DND-41 (cell line): ENCODE measurements at regions not wholly inside any gene's neighbourhood (a gene's known extent, or its start where the extent isn't known, plus 50 kb on each side); places are given as distances from the start of the nearest gene placed in this dataset.

ENCODE experiments used
- ATAC-seq: fragments of 200-7000 bp; cut with Tn5 transposase; 3 replicates; pipeline ENCODE4 v1.9.1; 2021; ENCODE audit warnings: low read depth; ENCODE audit not compliant: insufficient read depth
- DNase-seq: peaks from one replicate; pipeline ENCODE4 v3.0.0-alpha.2; 2020
- H2AFZ ChIP-seq: 2 replicates; pipeline ENCODE4 v1.6.0; 2012; ENCODE audit warnings: low read depth, low read length
- H3K27ac ChIP-seq: 2 replicates; pipeline ENCODE4 v1.5.1; 2012; ENCODE audit warnings: low read length, inconsistent platforms
- H3K27me3 ChIP-seq: fragments of 200-600 bp; sonication (generic); 2 replicates; pipeline ENCODE4 v1.6.0; 2012; ENCODE audit warnings: low read length, mild to moderate bottlenecking, inconsistent platforms; ENCODE audit not compliant: insufficient read depth, poor library complexity
- H3K36me3 ChIP-seq: 2 replicates; pipeline ENCODE4 v1.5.1; 2012; ENCODE audit warnings: low read length, inconsistent platforms; ENCODE audit not compliant: insufficient read depth
- H3K4me1 ChIP-seq: 2 replicates; pipeline ENCODE4 v1.5.1; 2012; ENCODE audit warnings: mild to moderate bottlenecking, low read length; ENCODE audit not compliant: insufficient read depth
- H3K4me2 ChIP-seq: 2 replicates; pipeline ENCODE4 v1.6.0; 2012; ENCODE audit warnings: mild to moderate bottlenecking, moderate library complexity, low read length, inconsistent platforms; ENCODE audit not compliant: insufficient read depth
- H3K4me3 ChIP-seq, 2 experiments: fragments of 200-600 bp in 1 of 2; shearing (Covaris generic) in 1 of 2; 2 replicates each; pipeline ENCODE4 v1.5.1; 2012 to 2016; ENCODE audit warnings: inconsistent platforms in 2 of 2, low read length in 2 of 2, mild to moderate bottlenecking in 2 of 2, low read depth in 1 of 2, moderate library complexity in 1 of 2
- H3K79me2 ChIP-seq: 2 replicates; pipeline ENCODE4 v1.6.0; 2012; ENCODE audit warnings: low read length, inconsistent platforms; ENCODE audit not compliant: insufficient read depth
- H3K9ac ChIP-seq: 2 replicates; pipeline ENCODE4 v1.6.0; 2012; ENCODE audit warnings: low read depth, mild to moderate bottlenecking, inconsistent platforms, low read length, moderate library complexity
- H3K9me3 ChIP-seq: 2 replicates; pipeline ENCODE4 v1.5.1; 2012; ENCODE audit warnings: low read length, moderate library complexity, mild to moderate bottlenecking, inconsistent platforms; ENCODE audit not compliant: insufficient read depth, severe bottlenecking
- H4K20me1 ChIP-seq: 2 replicates; pipeline ENCODE4 v1.6.0; 2012; ENCODE audit warnings: low read length; ENCODE audit not compliant: insufficient read depth
- EZH2 ChIP-seq: IDR thresholded peaks from 3 replicates; pipeline ENCODE4 v1.6.1; 2012; ENCODE audit warnings: borderline replicate concordance, low read depth, mild to moderate bottlenecking, moderate library complexity, low read length, inconsistent platforms; ENCODE audit not compliant: severe bottlenecking
- TF ChIP-seq, protein P1 (sequence below): IDR thresholded peaks from 2 replicates; pipeline ENCODE4 v1.5.1; 2012; ENCODE audit warnings: borderline replicate concordance, low read length, moderate library complexity, mild to moderate bottlenecking; ENCODE audit not compliant: poor library complexity, severe bottlenecking; ENCODE audit errors: extremely low read depth

GRCh38 chr4:32488690-32489089 lies 1768.5 kb downstream of the PCDH7 start:
- TF ChIP-seq, protein P1, sequence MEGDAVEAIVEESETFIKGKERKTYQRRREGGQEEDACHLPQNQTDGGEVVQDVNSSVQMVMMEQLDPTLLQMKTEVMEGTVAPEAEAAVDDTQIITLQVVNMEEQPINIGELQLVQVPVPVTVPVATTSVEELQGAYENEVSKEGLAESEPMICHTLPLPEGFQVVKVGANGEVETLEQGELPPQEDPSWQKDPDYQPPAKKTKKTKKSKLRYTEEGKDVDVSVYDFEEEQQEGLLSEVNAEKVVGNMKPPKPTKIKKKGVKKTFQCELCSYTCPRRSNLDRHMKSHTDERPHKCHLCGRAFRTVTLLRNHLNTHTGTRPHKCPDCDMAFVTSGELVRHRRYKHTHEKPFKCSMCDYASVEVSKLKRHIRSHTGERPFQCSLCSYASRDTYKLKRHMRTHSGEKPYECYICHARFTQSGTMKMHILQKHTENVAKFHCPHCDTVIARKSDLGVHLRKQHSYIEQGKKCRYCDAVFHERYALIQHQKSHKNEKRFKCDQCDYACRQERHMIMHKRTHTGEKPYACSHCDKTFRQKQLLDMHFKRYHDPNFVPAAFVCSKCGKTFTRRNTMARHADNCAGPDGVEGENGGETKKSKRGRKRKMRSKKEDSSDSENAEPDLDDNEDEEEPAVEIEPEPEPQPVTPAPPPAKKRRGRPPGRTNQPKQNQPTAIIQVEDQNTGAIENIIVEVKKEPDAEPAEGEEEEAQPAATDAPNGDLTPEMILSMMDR = no peak
- TF ChIP-seq EZH2 = no peak
- no peak for DNase-seq
- Histone ChIP-seq H3K4me1 (no peaks in the 10 kb centered on the region), H3K27me3 (no peaks in the 10 kb centered on the region), H3K27ac (no peak overlapping the region), H3K36me3 (no peaks in the 10 kb centered on the region), H3K9me3 (no peaks in the 10 kb centered on the region), H3K9ac (no peak overlapping the region), H2AFZ (no peak overlapping the region), H3K4me3 (no peak overlapping the region), H3K4me2 (no peak overlapping the region), H4K20me1 (no peaks in the 10 kb centered on the region), H3K79me2 (no peaks in the 10 kb centered on the region)
- ATAC-seq = no peak

- no peaks in the 10 kb centered on the region for H3K4me1 ChIP-seq
- H4K20me1 ChIP-seq = no peaks in the 10 kb centered on the region
- H2AFZ ChIP-seq = no peak overlapping the region
- no peak for TF ChIP-seq EZH2
- TF ChIP-seq, protein P1 = no peak
- no peaks in the 10 kb centered on the region for H3K27me3 ChIP-seq
- no peak overlapping the region for H3K27ac ChIP-seq
- DNase-seq (no peak), ATAC-seq (no peak)
- no peak overlapping the region for H3K4me2 ChIP-seq
- no peaks in the 10 kb centered on the region for H3K79me2 ChIP-seq
- H3K4me3 ChIP-seq = no peak overlapping the region
- H3K9me3 ChIP-seq = no peaks in the 10 kb centered on the region
- no peak overlapping the region for H3K9ac ChIP-seq
- no peaks in the 10 kb centered on the region for H3K36me3 ChIP-seq
These were observed 1779.0 kb downstream of the PCDH7 start for GRCh38 chr4:32499171-32499570.

DNA sequence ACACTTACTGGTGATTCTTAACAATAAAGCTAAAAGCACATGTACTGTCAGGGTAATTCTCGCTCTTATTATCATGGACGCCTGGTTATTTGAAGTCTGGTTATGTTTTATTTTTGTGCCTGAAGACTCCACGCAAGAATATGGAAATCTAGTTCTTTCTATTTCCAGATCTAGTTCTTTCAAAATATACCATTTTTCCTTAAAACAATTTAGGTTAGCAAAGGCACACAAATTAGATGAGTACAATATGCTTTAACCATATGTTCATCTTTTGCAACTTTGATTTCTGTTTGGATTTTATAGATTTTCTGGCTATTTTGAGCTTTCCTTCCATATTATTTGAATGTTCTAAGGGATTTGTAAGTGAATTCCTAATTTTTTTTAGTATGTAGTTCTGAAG lies 1783.1 kb downstream of the PCDH7 start:
- no peaks in the 10 kb centered on the region for H4K20me1 ChIP-seq
- H3K9ac ChIP-seq = no peak overlapping the region
- ATAC-seq = no peak
- H3K4me2 ChIP-seq = no peak overlapping the region
- no peaks in the 10 kb centered on the region for H3K9me3 ChIP-seq
- no peaks in the 10 kb centered on the region for H3K79me2 ChIP-seq
- no peaks in the 10 kb centered on the region for H3K4me1 ChIP-seq
- H3K36me3 ChIP-seq = no peaks in the 10 kb centered on the region
- H2AFZ ChIP-seq = no peak overlapping the region
- no peak overlapping the region for H3K4me3 ChIP-seq
- no peak for DNase-seq
- TF ChIP-seq EZH2 = no peak
- TF ChIP-seq, protein P1 = no peak
- H3K27me3 ChIP-seq = no peaks in the 10 kb centered on the region
- H3K27ac ChIP-seq = no peak overlapping the region

GRCh38 chr4:32506067-32506466 lies 1785.9 kb downstream of the PCDH7 start:
- no peak for ATAC-seq

More at GRCh38 chr4:32506067-32506466, 1785.9 kb downstream of the PCDH7 start:
- no peak overlapping the region for H2AFZ ChIP-seq
- no peak for DNase-seq
- H3K27ac ChIP-seq = no peak overlapping the region
- H3K9ac ChIP-seq = no peak overlapping the region
- H4K20me1 ChIP-seq = no peaks in the 10 kb centered on the region
- TF ChIP-seq, protein P1 = no peak
- no peak for TF ChIP-seq EZH2
- H3K9me3 ChIP-seq = no peaks in the 10 kb centered on the region
- no peaks in the 10 kb centered on the region for H3K79me2 ChIP-seq
- H3K4me1 ChIP-seq = no peaks in the 10 kb centered on the region
- no peaks in the 10 kb centered on the region for H3K36me3 ChIP-seq
- no peaks in the 10 kb centered on the region for H3K27me3 ChIP-seq
- H3K4me3 ChIP-seq = no peak overlapping the region
- no peak overlapping the region for H3K4me2 ChIP-seq
